Activated CD4-positive, alpha-beta T cell treated with anti-CD3 and anti-CD28 coated beads for 4 hours (primary cell): ENCODE measurements at regions not wholly inside any gene's neighbourhood (a gene's known extent, or its start where the extent isn't known, plus 50 kb on each side); places are given as distances from the start of the nearest gene placed in this dataset.
"Not testable (repeated sequence)": the region's sequence is repeated elsewhere in the genome, so short reads cannot be mapped to it uniquely, and the experiment has no call there.

Experiments
- DNase-seq, 2 donors: peaks; one replicate each; pipeline ENCODE4 v3.0.0-alpha.2; 2020

DNA sequence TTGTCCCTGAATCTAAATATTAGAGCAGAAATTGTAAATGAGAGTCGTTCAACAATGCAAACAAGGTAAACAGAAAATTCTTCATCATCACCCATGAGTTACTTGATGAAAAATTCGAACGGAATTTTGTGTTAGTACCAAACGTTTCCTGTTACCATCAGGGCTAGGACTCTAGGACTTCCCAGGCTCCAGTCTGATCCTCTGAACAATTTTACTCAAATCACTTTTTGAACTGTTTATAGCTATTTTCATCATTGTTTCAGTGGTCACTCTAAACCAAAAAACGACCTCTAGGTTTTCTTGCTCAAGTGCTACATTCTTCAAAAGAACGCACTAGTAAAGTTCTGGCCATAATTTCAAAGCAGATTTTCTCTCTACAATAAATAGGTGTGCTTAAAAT, 273.3 kb downstream of the MREG start:
- DNase-seq = no peak

DNA sequence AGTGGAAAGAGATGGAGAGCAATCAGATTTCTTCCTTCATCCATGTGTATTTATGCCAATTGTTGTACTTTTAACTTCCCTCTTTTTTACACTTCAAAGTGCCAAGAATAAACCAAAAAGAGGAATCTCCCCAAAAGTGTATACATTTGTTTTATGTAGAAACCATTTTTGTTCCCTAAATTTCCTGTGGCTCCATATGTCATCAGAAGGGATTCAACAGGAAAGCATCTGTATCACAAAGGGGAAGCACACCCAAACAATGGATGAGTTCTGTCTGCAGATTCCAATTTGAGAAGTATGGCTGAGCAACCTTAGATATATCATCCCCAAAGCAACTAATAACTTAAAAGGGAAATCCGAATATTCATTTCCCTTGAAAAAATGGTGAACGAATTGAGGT, 275.0 kb downstream of the MREG start:
- no peak for DNase-seq

DNA sequence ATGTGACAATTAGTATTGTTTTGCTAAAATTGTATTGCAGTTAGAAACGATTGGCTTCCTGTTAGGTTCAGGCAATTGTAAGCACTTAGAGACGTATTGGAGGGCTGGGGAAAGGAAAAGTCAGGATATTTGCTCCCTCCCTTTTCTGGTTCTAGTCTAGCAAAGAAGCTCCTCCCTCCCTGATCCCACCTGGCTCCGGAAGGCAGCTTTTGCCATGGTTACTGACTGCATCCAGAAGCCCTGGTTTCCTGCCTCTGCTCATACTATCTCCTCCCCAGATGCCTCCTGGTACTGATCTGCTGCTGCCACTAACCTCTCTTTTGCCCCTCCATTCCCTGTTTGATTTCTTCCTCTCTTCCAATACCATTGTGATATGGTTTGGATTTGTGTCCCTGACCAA, 275.9 kb downstream of the MREG start:
- no peak for DNase-seq

DNA sequence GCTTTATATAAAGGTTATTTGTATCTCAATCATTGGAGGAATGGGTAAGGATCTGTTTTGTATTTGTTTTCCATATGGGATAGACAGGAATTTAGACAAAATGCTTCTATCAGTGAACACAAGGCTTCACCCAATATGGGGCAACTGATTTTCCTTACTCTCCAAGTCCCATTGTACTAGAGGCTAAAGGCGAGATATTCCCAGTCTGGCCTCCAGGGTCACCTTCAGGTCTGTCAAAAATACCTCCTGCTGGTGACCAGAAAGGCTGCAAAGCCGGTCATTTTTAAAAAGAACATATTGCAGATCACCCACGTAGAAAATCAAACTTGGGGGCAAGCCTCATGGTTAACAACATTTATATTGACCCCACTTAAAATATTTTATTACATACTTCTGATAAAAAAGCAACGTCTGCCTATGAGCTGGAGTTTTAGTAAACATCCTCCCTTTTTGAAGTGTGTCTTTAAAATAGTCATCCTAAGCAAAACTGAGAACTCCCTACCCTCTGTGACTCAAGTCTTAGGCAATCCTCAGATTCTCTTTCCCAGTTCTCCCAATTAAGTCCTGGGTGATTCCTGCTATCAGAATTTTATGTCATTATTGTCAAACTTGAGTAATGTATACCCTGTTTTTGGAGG, 276.6 kb downstream of the MREG start:
- DNase-seq = no peak

DNA sequence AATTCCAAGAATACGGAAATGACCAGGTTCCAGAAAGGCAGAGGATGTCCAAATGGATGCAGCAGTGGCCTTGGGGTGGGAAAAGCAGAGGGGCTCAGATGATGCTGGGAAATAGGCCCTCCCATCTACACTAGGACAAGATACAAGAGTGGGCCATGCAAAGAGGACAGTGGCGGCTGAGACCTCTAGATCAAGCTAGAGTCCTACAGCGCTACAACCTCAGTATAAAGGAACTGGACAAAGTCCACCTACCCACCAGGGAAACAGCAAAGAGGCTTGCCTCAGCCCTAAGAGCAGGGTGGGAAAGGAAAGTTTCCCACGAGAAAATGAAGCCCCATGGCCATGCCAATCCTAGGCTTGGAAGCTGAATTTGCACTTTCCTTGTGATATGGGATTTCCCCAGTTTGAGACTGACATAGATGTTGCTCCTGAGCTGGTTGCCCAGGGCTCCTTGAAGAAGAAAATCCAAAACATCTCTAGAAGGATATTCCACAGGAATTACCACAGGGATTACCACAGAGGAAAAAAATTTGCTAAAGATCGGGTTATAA, 282.2 kb downstream of the MREG start:
- DNase-seq = no peak

DNA sequence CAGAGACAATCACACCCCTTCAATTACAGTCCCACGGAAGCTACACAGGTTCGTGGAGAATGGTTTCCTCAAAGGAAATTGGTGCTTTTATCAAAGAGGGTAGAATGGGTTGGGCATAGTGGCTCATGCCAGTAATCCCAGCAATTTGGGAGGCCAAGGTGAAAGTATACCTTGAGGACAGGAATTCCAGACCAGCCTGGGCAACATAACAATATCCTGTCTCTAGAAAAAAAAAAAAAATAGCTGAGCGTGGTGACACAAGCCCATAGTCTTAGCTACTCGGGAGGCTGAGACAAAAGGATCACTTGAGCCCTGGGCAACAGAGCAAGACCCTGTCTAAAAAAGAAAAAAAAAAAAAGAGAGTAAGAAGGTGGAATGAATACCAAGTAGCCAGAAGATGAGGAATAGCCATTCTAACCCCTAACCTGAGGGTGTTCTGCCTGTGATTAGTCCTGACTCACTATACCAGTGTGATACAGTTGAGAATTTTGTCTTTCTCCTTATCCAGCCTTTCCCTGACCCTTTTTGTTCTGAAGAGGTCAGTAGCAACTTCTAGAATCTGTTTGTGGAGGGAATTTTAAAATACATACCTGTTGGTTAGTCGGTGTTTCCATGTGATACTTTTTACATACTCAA, 283.2 kb downstream of the MREG start:
- no peak for DNase-seq

DNA sequence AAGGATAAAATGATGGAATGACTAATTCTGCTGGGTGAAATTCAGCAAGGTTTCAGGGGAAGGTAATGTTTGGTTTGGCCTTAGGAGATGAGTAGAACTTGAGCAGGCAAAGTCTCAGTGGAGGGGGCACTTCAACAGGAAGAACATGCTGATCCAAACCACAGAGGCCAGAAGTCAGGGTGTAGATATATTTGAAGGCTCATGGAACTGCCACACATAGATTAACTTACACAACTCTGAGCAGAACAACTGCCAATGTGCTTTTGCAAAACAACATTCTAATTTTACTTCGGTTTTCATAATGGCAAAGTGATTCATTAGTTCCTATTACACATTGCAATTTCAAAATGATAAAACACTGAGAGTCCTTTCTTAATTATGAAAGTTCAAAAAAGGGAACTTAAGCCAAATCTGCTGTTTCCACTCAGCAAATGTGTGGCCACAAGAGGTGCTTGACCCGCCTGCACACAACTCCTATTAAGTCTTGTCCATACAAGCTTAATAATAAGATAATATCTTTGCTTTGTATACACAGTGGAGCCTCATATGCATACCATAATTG, 284.8 kb downstream of the MREG start:
- DNase-seq = no peak

DNA sequence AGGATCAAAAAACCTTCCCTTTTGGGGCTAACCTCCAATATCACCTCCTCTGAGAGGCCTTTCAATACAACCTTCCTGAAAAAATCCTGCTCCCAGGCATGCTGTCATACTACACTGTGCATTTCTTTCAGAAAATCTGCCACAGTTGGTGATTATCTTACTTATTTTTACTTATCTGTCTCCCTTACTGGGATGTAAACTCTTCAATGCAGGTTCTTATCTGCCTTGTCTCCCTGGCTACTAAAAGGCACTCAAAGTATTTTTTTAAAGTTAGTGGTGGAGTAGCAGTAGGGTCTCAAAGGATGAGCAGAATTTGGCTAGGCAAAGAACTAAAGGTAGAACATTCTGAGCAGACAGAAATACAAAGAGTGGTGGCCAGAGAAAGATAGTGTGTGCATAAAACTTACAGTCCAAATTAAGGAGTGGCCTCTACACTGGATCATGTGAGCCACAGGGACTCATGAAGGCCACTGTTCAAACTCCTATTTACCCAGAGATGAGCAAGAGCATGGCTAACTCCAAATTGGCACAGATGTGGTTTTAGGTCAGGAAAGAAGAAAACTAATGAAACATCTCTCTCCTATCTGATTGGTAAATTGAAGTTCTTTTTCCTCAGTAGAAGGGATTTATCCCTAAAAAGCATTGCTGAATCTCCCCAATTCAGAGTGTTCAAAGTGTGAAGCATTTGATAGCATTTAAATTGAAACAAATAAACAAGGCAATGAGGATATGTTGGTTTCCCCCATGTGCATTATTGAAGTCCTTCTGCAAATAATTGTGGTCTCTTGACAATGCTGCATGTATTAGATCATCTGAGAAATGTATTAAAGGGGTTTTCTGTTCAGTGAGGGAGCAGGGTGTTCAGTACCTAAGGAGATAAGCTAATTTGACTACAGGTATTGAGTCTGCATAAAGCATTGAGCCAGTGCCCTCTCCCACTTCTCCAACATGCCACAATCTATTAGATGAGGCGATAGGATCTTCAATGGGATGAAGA, 285.5 kb downstream of the MREG start:
- no peak for DNase-seq

DNA sequence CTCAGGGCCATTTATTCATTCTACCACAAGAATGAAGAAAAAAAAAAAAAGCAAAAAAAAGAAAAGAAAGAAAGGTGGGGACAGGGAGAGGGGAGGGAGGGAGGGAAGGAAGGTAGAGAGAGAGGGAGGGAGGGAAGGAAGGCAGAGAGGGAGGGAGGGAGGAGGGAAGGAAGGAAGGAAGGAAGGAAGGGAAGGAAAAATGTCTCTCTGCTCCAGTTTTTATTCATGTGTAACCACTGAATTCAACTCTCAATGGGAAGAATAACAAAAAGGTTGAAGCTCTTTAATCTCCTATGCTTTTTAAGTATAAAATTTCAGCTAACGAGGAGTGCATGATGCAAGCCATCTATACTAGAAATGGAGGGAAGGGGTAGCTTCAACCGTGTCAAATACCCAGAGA, 287.3 kb downstream of the MREG start:
- DNase-seq = no peak

DNA sequence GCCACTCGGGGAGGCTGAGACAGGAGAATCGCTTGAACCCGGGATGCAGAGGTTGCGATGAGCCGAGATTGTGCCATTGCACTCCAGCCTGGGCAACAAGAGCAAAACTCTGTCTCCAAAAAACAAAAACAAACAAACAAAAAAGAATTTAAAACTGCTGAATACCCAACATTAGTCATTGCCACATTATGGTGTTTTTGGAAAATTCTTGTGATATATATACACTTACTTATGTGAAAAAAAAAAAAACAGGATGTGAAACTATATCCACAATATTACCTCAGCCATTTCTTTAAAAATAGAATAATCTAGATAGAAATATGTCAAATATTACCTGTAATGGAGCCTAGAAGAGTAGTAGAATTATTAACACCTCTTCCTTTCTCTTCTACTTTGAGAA, 288.3 kb upstream of the FN1 start:
- no peak for DNase-seq

DNA sequence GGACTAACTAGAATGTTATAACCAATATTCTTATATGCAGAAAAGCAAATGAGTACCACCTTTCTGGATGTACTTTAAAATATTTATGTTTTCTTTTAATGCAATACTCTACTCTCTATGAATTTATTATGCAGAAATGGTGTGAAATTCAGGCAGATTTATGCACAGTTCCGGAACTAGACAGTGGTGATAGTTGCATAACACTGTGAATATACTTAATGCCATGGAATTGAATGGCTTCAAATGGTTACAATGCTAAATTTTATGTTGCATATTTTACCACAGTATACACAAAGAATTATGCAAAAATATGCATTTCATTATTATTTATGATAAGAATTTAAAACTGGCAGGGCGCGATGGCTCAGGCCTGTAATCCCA, 287.8 kb upstream of the FN1 start:
- no peak for DNase-seq

DNA sequence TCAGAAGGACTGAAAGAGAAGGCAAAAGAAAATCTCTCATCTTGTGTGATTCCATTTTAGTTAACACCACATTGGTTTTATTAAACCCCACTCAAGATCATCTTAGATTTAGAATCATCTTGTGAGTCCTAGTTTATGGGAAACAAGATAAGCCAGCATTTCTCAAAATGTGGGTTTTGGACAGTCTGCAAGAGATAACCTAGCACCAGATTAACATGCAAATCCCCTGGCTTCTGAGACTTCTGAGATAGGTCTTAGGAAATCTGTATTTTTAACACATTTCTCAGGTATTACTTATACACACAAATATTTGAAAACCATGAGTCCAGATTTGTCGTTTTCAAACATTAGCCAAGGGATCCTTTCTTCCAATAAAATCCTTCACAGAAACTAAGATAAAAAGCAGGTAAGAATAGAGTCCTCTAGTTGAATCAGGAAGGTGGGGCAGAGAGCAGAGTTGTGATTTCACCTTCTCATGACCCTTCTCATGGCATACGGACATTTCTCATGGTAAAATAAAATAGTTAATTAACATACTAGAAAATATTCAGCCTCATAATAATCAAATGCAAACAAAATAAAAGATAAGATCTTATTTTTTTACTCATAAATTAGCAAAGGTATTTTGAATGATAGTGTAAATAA, 287.2 kb upstream of the FN1 start:
- no peak for DNase-seq

DNA sequence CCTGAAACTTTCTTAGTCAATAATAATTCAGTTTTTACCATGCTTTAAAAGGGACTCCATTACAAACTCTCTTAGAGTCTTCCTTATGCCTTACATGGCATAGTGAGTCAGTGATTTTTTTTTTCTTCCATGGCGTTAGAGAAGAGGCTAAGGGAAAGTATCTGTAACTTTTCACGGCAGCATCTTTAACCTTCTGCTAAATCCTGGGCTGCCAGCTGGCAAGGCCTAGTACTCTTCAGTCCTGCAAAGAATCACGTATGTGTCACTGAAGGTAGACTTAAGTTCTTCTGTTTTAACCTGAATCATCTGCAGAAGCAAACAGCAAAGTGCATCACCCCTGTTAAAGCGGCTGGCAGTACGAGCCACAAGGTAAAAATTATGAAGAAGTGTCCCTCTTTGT, 286.3 kb upstream of the FN1 start:
- no peak for DNase-seq

DNA sequence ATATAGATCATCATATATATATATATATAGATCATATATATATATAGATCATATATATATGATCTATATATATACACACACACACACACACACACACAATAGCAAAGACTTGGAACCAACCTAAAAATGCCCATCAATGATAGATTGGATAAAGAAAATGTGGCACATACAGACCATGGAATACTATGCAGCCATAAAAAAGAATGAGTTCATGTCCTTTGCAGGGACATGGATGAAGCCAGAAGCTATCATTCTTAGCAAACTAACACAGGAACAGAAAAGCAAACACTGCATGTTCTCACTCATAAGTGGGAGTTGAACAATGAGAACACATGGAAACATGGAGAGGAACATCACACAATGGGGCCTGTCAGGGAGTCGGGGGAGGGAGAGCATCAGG, 285.6 kb upstream of the FN1 start:
- not testable (repeated sequence) for DNase-seq

DNA sequence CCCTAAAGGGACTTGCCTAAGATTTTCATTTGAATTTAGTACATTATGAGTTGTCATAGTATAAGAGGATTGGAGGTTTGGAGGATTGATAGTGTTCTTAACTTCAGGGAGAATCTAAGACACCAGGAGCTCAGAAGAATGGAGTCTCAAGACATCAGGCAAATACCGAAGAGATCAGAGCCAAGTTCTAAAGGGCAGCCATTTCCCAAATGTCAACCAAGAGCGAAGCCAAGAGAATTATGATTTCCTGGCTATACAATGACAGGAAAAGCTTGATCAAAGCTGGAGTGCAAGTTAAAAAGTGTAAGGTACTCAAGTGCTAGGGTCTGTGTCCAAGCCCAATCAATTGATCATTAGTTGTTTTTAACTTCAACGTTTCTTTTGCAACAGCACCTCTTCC, 283.0 kb upstream of the FN1 start:
- no peak for DNase-seq

DNA sequence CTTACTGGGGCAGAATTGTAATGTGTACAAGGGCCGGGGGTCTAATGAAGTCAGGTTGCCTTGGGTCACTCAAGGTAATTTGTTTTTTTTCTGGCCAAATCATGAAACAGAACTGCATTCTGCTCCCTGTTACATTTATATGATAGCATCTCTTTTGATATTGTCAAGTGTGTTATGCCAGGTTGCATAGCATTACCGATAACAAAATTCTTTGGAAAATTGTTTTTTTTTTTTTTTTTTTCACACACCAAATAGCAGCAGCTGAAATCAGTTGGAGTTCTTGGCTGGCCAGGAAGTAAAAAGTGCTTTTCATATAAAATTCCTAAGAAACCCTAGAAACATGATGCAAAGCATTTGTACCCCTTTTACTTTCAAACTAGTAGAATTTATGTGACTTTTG, 282.6 kb upstream of the FN1 start:
- DNase-seq = no peak

DNA sequence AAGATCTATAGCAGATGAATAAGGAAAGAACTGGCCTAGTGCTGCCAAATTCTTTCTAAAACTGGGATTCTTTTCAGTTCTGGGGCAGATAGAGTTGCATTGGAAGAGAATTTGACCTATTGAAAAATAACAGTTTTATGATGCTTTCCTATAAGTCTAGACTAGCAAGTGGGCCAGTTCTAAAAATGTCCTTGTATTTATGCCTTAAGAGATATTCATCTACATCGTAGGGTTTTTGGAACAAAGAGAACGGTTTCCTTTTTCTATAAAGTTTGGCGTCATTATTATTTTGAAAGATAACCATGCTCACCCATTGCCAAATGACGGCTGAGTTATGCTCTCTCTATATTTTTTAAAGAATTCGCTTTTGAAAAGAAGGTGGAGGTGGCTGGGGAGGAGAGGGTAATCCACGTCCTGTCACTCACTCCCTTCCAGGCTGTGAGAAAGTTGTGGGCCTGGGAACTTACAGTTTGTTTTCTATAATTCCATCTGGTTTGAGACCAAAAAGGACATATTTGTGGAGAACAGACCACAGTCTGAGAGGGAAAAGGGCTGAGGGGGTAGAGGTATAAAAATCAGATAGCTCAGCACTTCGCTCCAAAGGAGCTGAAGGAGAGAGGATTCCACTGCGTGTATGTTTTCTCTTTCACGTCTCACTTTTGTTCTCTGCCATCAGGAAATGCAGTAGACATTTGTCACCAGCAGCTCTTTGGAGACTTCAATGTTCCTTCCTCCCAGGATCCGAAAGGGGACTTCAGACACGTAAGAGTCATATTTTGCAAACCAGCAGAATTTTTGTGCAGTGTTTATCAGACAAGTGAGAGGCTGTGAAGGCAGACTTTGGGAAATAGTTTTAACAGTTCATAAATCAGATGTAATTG, 281.9 kb upstream of the FN1 start:
- no peak for DNase-seq

DNA sequence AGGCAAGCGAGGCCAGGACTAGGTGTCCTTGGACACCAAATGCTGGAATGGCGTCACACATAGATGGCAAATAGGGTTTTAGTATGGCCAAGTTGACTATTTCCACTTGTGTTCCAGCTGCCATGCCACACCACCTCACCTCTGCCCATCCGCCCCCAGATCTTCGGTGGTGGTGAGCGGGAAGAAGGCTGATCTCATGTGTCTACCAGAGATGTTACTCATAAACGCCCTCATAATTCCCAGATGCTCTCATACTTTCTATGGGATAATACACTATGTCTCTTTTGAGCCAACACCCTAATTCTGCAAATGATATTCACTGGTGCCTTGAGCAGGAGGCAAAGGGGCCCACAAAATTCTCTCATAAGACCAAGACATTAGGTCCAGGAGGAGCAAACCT, 281.1 kb upstream of the FN1 start:
- DNase-seq = no peak

DNA sequence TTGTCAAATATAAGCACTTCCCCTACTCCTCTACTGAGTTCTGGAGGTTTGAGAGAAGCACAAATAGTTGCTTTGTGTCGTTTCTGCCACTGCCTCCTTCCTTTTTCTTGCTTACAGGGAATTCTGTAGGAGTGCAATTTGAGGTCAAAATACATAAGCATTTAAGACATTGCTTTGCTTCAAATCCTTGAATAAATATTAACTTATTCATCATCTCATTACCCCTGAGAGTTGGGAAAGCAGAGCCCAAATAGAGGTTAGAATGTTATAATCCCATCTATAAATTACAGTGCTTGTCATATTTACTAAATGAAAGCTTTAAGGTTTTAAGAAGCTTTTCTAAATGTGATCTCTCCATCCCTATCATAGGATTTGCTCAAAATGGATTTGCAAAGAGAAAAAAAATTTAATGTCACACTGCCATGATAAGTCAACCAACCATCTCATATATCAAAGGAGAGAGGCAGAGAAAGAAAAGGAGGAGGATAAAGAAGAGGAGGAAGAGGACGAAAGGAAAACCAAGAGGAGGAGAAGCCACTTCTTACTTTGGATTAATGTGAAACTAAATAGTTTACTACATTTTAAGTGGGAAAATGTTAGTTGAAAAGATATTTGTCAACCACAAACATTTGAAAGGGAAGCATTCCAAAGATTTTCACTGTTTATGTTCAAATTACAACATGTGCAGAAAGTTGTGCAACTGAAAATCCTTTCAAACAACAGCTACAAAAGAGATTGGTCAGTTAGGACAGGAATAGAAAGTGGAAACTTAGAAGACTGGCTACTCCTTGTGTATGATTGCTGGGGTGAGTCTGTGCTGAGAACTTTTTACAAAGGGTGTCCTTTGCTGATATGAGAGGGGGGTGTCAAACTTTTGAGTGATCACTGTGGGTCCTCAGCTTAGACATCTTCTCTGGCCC, 277.3 kb upstream of the FN1 start:
- DNase-seq = no peak

DNA sequence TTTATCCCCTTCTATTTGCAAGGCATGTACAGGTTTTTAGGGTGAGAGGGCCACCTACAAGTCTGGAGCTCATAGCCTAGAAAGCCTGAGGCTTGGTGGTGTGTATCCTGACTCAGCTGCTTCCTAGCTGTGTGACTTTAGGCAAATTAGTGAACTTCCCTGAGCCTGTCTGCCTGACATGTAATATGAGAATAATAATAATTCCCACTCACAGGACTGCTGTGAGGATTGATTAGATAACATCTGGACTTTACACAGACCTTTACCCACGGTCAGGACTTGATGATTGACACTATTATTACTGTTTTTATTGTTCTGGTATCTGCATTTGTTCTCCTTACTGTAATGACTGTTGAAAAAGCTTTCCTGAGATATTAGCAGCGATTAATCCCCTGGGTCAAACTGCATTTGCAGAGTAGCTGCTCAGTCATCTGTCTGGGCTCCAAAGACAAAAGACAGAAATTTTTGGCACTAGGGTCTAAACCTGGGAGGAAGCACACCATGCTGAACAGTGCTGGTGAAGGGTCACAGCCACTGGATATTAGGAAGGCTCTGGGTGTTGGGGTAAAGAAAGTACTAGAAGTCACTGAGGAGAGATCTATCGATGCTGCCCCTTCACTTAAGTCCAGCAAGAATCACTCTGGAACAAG, 276.5 kb upstream of the FN1 start:
- DNase-seq = no peak
